IgD-negative memory B cell (primary cell): ENCODE measurements at regions not wholly inside any gene's neighbourhood (a gene's known extent, or its start where the extent isn't known, plus 50 kb on each side); places are given as distances from the start of the nearest gene placed in this dataset.

Experiments used
- H3K27ac Mint-ChIP-seq, 3 donors: one replicate each; pipeline ENCODE4 v1.8.0; 2020 to 2022; ENCODE audit warnings: mild to moderate bottlenecking in 3 of 3, mixed read lengths in 3 of 3, moderate library complexity in 1 of 3
- H3K27me3 Mint-ChIP-seq: one replicate; pipeline ENCODE4 v1.8.0; 2021; ENCODE audit warnings: mixed read lengths
- H3K36me3 Mint-ChIP-seq: one replicate; pipeline ENCODE4 v1.8.0; 2020; ENCODE audit warnings: mild to moderate bottlenecking, mixed read lengths
- H3K4me1 Mint-ChIP-seq, 3 donors: one replicate each; pipeline ENCODE4 v1.8.0; 2020 to 2022; ENCODE audit warnings: mixed read lengths in 3 of 3, mild to moderate bottlenecking in 1 of 3
- H3K4me3 Mint-ChIP-seq, 4 donors: one replicate each; pipeline ENCODE4 v1.8.0; 2020 to 2022; ENCODE audit warnings: mild to moderate bottlenecking in 4 of 4, mixed read lengths in 4 of 4, moderate library complexity in 3 of 4
- H3K9me3 Mint-ChIP-seq, 3 donors: one replicate each; pipeline ENCODE4 v1.8.0; 2020 to 2021; ENCODE audit warnings: mixed read lengths in 3 of 3, mild to moderate bottlenecking in 1 of 3

DNA sequence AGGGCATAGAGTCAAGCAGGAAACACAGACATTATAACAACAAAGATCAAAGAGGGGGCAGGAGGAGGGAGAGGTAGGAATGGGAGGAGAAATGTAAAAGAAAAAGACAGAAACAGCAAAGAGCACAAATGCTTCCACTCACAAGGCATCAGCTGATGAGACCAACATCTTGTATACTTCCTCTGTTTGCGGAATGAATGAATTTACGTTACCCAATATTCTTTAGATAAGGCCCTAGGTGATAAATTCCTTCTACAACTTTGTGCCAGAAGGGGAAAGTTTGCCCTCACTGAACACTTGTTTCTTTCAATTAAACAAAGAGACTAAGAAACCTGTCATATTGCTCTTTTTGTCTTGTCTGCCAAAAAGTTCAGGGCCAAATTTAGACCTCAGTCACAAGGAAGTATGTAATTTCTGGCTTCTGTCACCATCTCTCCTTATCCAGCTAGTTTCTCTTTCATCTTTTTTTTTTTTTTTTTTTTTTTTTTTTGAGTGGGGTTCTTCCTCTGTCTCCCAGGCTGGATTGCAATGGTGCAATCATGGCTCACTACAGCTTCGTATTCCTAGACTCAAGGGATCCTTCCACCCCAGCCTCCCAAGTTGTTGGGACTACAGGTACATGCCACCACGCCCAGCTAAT lies 116.4 kb upstream of the NANOS1 start:
- Mint-ChIP-seq H3K4me1 (no peaks in the 10 kb centered on the region), H3K36me3 (no peaks in the 10 kb centered on the region), H3K4me3 (no peak overlapping the region), H3K9me3 (peaks cover 0 to 5% (median 0%) of the 10 kb centered on the region in 3 donors), H3K27ac (no peak overlapping the region), H3K27me3 (peaks cover 10% of the 10 kb centered on the region)

DNA sequence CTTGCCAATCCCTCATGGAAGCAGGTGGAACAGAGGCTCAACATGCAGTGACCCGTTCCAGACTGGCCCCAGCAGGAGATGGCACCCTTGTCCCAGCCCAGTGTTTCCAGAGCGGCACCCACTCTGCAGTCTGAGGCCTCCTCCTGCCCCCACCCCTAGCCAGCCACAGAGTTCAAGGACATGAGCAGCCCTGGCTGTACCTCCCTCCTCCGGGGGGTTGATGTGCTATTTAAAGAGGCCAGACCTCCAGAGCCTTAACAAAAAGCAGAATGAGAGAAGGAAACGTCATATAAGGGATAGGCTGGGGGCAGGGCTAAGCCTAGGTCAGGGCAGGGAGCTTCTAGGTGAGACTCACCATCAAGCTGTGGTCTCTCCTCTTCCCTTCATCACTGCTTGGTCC lies 115.7 kb upstream of the NANOS1 start:
- no peak overlapping the region for H3K4me3 Mint-ChIP-seq
- no peak overlapping the region for H3K27ac Mint-ChIP-seq
- H3K27me3 Mint-ChIP-seq = peaks cover 10% of the 10 kb centered on the region
- H3K4me1 Mint-ChIP-seq = no peaks in the 10 kb centered on the region
- H3K9me3 Mint-ChIP-seq = peaks cover 0 to 5% (median 0%) of the 10 kb centered on the region in 3 donors
- H3K36me3 Mint-ChIP-seq = no peaks in the 10 kb centered on the region

DNA sequence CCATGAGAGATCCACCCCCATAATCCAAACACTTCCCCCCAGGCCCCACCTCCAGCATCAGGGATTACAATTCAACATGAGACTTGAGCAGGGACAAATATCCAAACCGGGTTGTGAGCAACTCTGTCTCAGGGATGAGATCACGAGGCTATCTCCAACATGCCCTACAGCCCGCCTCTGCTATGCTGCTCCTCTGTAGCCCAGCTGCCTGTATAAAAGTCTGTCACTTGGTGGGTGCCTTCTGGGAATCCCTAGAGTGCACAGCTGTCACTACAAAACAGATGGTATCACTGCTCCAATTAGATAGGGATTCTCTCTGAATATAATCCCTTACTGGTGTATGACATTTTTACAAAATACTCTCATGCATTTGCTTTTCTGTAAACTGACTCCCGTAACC lies 114.9 kb upstream of the NANOS1 start:
- no peaks in the 10 kb centered on the region for H3K4me1 Mint-ChIP-seq
- H3K27ac Mint-ChIP-seq = no peak overlapping the region
- no peaks in the 10 kb centered on the region for H3K36me3 Mint-ChIP-seq
- no peak overlapping the region for H3K4me3 Mint-ChIP-seq
- peaks cover 10% of the 10 kb centered on the region for H3K27me3 Mint-ChIP-seq
- peaks cover 0 to 4% (median 0%) of the 10 kb centered on the region in 3 donors for H3K9me3 Mint-ChIP-seq

DNA sequence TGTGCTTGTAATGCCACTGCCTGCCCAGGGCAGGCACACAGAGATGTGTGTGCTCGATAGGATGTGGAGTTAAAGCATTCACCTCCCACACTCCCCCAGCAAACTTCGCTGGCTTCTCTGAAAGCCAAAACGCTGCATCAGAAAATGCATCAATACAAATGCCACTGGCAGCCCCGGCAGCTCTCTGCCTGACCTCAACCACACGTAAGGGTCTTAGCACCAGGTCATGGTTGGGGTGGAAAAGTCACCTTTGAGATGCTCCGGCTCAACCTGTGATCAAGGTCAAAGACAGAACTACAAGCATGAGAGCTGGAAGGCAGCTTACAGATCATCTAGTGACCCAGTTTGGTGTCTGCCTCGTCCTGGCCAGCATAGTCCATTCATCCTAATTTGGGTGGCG lies 114.4 kb upstream of the NANOS1 start:
- H3K4me1 Mint-ChIP-seq = no peaks in the 10 kb centered on the region
- H3K4me3 Mint-ChIP-seq = no peak overlapping the region
- H3K27me3 Mint-ChIP-seq = peaks cover 10% of the 10 kb centered on the region
- peak overlapping the region in 1 of 3 donors; percentile 31 for H3K27ac Mint-ChIP-seq
- peaks cover 0 to 3% (median 0%) of the 10 kb centered on the region in 3 donors for H3K9me3 Mint-ChIP-seq
- no peaks in the 10 kb centered on the region for H3K36me3 Mint-ChIP-seq

DNA sequence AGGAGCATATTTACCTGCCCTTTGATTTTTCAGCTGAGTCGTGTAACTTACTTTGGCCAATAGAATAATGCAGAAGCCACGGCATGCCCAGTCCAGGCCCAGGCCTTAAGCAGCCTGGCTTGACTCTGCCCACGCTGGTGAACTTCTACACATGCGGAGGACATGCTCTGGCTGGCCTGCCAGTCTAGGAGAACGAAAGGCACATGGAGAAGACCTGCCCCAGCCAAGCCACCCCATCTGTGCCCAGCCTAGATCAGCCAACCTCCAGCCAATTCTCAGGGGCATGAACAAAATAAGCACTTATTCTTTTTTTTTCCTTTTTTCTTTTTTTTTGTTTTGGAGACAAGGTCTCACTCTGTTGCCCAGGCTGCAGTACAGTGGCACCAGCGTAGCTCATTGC lies 112.7 kb upstream of the NANOS1 start:
- Mint-ChIP-seq H3K27ac (no peak overlapping the region), H3K4me3 (no peak overlapping the region), H3K27me3 (peaks cover 9% of the 10 kb centered on the region), H3K4me1 (peaks cover 0 to 2% (median 0%) of the 10 kb centered on the region in 3 donors), H3K9me3 (peaks cover 0 to 5% (median 0%) of the 10 kb centered on the region in 3 donors), H3K36me3 (no peaks in the 10 kb centered on the region)

DNA sequence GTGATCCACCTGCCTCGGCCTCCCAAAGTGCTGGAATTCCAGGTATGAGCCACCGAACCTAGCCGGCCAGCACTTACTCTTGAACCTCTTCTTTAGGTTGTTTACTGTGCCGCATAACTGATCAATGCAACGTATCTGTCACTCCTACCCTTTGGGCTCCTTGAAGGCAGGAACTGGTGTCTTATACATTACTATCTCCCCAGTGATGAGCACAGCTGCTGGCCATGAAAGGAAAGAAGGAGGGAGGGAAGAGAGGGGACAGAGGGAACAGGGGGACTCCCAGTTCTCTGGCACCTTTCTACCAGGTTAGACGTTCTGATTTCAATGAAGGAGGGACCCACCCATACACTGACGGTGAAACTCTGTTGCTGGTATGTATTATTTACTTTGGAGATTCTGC lies 111.8 kb upstream of the NANOS1 start:
- Mint-ChIP-seq H3K36me3 (no peaks in the 10 kb centered on the region), H3K27me3 (peaks cover 10% of the 10 kb centered on the region), H3K27ac (no peak overlapping the region), H3K9me3 (peaks cover 0 to 4% (median 0%) of the 10 kb centered on the region in 3 donors), H3K4me1 (peaks cover 0 to 2% (median 0%) of the 10 kb centered on the region in 3 donors), H3K4me3 (no peak overlapping the region)

DNA sequence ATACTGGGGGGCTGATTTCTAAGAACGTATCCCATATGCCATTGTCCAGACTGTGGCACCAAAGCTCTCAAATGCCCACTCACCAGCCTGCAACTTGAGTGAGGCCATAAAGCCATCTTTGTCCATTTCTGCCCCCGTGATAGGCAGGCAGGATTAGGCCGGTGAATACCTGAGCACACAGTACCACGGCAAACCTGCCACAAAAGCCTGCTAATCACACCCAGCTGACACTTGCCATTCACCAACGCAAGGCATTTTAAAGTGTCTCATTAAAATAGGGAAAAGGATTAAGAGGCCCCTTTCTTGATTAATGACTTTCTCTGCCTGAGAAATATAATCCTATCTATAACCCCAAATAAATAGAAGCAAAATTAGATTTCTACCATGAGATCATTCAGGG lies 111.4 kb upstream of the NANOS1 start:
- H3K4me3 Mint-ChIP-seq = no peak overlapping the region
- peaks cover 10% of the 10 kb centered on the region for H3K27me3 Mint-ChIP-seq
- peaks cover 0 to 2% (median 0%) of the 10 kb centered on the region in 3 donors for H3K4me1 Mint-ChIP-seq
- H3K9me3 Mint-ChIP-seq = peaks cover 0 to 2% (median 0%) of the 10 kb centered on the region in 3 donors
- no peak overlapping the region for H3K27ac Mint-ChIP-seq
- H3K36me3 Mint-ChIP-seq = no peaks in the 10 kb centered on the region

DNA sequence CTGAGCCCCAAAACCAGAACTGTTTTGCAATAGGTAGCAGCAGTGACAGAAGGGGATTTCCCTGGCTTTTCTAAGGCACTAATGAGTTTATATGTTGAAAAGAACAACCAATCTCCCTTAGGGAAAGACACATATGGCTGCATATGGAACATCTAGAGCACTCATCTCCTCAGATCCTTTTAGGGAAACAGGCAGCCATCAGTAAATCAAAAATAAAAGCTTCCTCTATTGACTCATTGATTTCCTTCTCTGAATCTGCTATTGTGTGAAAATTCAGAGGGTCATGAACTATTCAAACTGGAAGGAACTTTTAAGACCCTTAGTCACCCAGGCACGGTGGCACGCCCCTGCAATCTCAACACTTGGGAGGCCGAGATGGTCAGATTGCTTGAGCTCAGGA lies 110.9 kb upstream of the NANOS1 start:
- H3K36me3 Mint-ChIP-seq = no peaks in the 10 kb centered on the region
- no peak overlapping the region for H3K4me3 Mint-ChIP-seq
- H3K27me3 Mint-ChIP-seq = peaks cover 9% of the 10 kb centered on the region
- H3K9me3 Mint-ChIP-seq = peaks cover 0 to 2% (median 0%) of the 10 kb centered on the region in 3 donors
- no peak overlapping the region for H3K27ac Mint-ChIP-seq
- peaks cover 0 to 2% (median 0%) of the 10 kb centered on the region in 3 donors for H3K4me1 Mint-ChIP-seq

DNA sequence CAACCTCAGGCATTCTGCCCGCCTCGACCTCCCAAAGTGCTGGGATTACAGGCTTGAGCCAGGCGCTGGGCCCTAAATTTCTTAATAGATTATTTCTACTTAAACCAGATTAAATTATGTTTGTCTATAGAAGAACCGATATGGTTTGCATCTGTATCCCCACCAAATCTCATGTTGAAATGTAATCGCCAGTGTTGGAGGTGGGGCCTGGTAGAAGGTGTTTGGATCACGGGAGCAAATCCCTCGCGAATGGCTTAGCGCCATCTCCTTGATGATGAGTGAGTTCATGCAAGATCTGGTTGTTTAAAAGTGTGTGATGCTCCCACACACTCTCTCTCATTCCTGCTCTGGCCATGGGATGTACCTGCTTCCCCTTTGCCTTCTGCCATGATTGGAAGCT lies 109.3 kb upstream of the NANOS1 start:
- H3K4me1 Mint-ChIP-seq = peaks cover 0 to 2% (median 0%) of the 10 kb centered on the region in 3 donors
- H3K9me3 Mint-ChIP-seq = peaks cover 0 to 2% (median 0%) of the 10 kb centered on the region in 3 donors

DNA sequence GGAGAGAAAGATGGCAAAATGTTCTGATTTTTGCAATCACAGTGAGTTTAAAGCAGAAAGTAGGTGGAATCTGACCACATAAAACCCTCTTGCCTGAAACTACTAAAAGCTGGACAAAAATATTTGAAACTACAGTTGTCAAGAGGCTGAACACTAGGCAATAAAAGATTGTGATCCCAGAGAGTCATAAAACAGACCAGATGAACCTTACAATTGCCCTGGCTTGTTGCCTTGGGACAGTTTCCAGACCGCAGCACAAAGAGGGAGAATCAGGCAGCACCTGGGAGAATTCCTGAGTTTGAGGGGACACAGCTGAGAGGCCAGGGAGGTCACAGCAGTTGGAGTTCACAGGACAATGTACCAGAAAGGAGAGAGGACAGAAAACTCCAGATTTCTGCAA lies 107.3 kb upstream of the NANOS1 start:
- Mint-ChIP-seq H3K4me3 (no peak overlapping the region), H3K36me3 (no peaks in the 10 kb centered on the region), H3K27me3 (peaks cover 9% of the 10 kb centered on the region), H3K9me3 (peaks cover 0 to 2% (median 0%) of the 10 kb centered on the region in 3 donors), H3K4me1 (peaks cover 0 to 2% (median 0%) of the 10 kb centered on the region in 3 donors), H3K27ac (no peak overlapping the region)

More for the DNA sequence above, 109.3 kb upstream of the NANOS1 start:
- H3K27me3 Mint-ChIP-seq = peaks cover 6% of the 10 kb centered on the region
- no peak overlapping the region for H3K4me3 Mint-ChIP-seq
- H3K27ac Mint-ChIP-seq = no peak overlapping the region
- no peaks in the 10 kb centered on the region for H3K36me3 Mint-ChIP-seq

DNA sequence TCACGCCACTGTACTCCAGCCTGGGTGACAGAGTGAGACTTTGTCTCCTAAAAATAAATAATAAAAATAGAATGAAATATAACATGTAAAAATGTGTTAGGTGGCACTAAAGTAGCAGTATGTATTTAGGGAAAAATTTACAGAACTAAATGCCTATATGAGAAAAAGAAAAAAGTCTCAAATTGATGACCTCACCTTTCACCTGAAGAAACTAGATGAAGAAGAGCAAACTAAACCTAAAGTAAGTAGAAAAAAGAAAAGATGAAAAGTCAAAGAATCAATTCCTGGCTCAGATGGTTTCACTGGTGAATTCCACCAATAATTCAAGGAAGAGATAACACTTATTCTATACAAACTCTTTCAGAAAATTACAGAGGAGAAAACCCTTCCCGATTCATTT lies 106.5 kb upstream of the NANOS1 start:
- Mint-ChIP-seq H3K27me3 (peaks cover 10% of the 10 kb centered on the region), H3K27ac (no peak overlapping the region), H3K4me1 (peaks cover 0 to 2% (median 0%) of the 10 kb centered on the region in 3 donors)

DNA sequence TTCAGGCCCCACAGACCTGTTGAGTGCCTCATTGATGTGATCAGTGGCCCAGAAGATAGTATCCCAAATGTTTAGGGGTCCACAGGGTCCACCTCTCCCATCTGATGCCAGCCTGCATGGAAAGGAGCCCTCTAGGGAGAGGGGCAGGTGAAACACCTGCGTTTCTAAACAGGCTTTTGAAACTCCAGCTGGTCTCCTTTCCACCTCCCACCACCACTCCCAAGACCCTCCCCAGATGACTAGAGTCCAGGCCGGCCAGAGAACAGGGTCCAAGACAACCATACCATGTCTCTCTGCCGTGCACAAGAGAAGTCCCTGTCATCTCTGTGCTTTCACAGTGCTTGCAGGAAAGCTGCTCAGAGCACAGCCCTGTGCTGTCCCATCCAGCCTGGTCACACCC lies 105.0 kb upstream of the NANOS1 start:
- H3K27me3 Mint-ChIP-seq = peaks cover 10% of the 10 kb centered on the region
- no peak overlapping the region for H3K27ac Mint-ChIP-seq
- H3K9me3 Mint-ChIP-seq = peaks cover 2 to 4% (median 2%) of the 10 kb centered on the region in 3 donors
- peaks cover 0 to 2% (median 0%) of the 10 kb centered on the region in 3 donors for H3K4me1 Mint-ChIP-seq
- H3K36me3 Mint-ChIP-seq = no peaks in the 10 kb centered on the region
- no peak overlapping the region for H3K4me3 Mint-ChIP-seq

More for the DNA sequence above, 106.5 kb upstream of the NANOS1 start:
- Mint-ChIP-seq H3K9me3 (peaks cover 0 to 2% (median 2%) of the 10 kb centered on the region in 3 donors), H3K4me3 (no peak overlapping the region), H3K36me3 (no peaks in the 10 kb centered on the region)

DNA sequence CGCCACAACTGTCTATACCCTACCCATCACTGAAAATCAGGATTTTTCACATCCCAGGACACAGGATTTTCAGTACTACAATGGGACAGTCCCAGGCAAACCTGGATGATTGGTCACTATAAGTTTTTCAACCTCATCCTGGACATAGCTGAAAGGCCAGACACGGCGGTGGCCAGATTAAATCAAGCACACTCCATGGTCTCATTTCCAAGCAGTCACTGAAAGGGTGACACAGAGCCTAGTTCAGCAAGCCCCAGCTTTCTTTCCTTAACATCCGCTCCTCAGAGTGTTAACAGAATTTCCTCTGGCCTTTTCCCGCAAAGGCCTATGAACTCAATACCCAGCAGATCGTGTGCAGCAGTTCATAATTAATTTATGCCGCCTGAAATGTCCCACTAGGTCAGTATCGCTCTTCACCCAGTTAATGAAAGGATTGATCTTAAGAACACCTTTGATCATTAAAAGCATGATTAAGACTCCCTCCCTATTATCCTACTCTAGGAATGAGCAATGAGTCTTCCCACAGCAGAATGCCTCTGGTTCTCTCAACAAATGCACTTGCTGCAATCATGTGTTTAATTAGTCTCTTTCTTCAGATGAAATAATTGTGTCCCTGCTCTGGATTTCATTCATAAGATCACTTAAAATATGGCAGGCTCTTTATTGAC lies 104.0 kb upstream of the NANOS1 start:
- Mint-ChIP-seq H3K27ac (no peak overlapping the region), H3K9me3 (peaks cover 0 to 7% (median 2%) of the 10 kb centered on the region in 3 donors), H3K4me1 (peaks cover 0 to 2% (median 0%) of the 10 kb centered on the region in 3 donors), H3K36me3 (no peaks in the 10 kb centered on the region), H3K4me3 (no peak overlapping the region), H3K27me3 (peaks cover 10% of the 10 kb centered on the region)

DNA sequence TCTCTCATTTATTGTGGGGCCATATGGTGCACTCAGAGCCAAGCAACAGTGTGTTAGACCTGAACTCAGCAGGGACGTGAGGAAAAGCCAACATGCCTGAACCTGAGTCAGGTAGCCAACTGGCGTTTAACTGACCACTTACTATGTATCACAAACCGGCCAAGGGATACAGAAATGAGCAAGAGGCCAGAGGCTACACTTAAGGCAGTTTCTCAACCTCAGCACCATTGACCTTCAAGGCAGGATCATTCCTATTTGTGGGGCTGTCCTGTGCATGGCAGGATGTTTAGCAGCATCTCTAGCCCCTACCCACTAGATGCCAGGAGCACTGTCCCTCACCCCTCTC lies 103.5 kb upstream of the NANOS1 start:
- Mint-ChIP-seq H3K27ac (no peak overlapping the region), H3K36me3 (peaks cover under 1% of the 10 kb centered on the region), H3K4me3 (no peak overlapping the region), H3K27me3 (peaks cover 10% of the 10 kb centered on the region), H3K4me1 (peaks cover 0 to 2% (median 0%) of the 10 kb centered on the region in 3 donors), H3K9me3 (peaks cover 2 to 12% (median 3%) of the 10 kb centered on the region in 3 donors)

DNA sequence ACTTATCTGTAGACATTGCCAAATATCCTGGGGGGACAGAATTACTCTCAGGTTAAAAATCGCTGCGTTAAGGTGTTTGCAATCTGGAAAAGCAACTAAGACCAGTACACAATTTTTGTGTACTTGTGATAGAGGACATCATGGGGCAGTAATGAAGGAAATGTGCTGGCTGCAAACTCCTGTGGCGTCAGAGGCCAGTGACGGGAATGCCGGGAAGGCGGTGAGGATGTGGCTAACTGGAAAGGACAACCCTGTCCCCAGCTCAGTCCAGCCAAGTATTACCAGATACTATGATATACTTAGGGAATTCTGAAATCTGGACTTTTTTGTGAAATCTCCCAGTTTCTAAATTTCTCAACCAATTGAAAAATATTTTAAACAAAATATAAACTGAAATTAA lies 103.1 kb upstream of the NANOS1 start:
- Mint-ChIP-seq H3K36me3 (peaks cover 2% of the 10 kb centered on the region), H3K9me3 (peaks cover 2 to 15% (median 7%) of the 10 kb centered on the region in 3 donors)

DNA sequence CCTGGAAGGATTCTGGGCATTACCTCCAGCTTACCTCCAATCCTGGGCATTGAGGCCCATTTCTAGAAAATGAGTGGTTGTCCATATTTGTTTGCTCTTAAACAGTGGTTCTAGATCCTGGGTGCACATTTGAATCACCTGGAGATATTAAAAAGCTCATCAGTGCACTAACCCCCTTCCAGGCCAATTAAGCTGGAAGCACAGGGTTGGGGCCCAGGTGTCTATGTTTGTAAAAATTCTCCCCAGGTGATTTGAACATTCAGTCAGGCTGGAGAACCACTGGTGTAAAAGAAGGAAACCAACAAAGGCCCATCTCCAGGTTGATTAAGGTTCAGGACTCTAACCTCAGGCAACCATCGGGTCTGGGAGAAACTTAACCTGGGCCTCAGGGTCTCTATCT lies 102.6 kb upstream of the NANOS1 start:
- no peak overlapping the region for H3K4me3 Mint-ChIP-seq
- H3K4me1 Mint-ChIP-seq = no peaks in the 10 kb centered on the region
- no peak overlapping the region for H3K27ac Mint-ChIP-seq
- peaks cover 2% of the 10 kb centered on the region for H3K36me3 Mint-ChIP-seq
- peaks cover 5 to 19% (median 10%) of the 10 kb centered on the region in 3 donors for H3K9me3 Mint-ChIP-seq
- peaks cover 12% of the 10 kb centered on the region for H3K27me3 Mint-ChIP-seq

More for the DNA sequence above, 103.1 kb upstream of the NANOS1 start:
- Mint-ChIP-seq H3K4me1 (peaks cover 0 to 2% (median 0%) of the 10 kb centered on the region in 3 donors), H3K4me3 (no peak overlapping the region), H3K27me3 (peaks cover 10% of the 10 kb centered on the region), H3K27ac (no peak overlapping the region)
